M059J (cell line): ENCODE measurements at regions not wholly inside any gene's neighbourhood (a gene's known extent, or its start where the extent isn't known, plus 50 kb on each side); places are given as distances from the start of the nearest gene placed in this dataset.

Experiments used
- DNase-seq: peaks from one replicate; pipeline ENCODE4 v3.0.0-alpha.2; 2012; ENCODE audit warnings: low read depth

DNA sequence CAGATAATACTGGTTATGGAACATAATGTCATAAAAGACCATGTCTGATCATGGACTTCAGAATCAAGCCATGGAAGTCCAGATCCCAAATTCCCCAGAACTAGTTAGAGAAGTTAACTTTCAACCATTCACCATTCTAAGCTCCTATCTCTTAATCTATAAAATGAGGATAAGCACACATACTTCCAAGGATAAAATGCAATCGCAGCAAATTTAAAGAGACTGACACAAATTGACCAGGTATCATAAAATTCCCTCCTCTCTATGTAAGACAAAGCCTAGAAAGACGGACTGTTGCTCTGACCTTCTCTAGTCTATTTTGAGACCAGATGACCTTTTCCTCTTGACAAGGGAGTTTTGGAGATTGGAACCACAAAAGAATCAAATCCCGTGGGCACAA is 426.7 kb downstream of the PLPP3 start:
- DNase-seq = no peak

GRCh38 chr1:56151402-56151801 is 428.0 kb downstream of the PLPP3 start:
- no peak for DNase-seq

DNA sequence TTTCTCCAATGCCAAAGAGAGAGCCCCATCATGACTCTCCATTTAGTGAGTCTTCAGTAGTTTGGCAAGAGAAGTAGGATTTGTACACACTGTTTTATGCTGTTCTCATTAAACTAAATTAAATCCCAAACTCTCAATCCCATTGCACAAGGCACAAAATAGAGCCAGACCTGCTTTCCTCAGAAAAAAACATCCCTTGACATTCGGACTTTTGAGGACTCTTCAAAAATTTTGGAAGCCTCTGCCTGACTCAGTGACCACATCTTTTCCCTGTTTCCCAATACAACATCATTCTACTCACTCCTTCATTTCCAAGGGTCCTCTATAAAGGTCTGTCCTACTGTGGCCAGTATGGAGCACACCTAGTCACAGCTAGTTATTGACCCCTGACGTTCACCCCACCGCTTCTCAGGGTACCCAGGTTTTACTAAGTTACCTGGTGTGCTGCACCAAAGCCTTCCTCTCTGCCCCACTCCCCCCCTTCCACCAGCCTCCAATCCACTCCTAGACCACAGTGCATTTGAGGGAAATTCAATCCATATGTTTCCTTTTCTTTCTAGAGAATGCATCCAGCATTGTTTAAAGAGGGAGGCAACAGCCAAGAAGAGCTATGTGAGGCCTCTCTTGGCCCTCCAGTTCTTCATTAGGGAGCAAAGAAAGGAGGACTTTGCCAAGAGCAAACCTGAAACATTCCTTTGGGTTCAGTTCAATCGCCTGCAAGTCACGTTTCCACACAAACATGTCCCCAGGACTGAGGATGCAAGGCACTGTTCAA is 428.7 kb downstream of the PLPP3 start:
- no peak for DNase-seq

DNA sequence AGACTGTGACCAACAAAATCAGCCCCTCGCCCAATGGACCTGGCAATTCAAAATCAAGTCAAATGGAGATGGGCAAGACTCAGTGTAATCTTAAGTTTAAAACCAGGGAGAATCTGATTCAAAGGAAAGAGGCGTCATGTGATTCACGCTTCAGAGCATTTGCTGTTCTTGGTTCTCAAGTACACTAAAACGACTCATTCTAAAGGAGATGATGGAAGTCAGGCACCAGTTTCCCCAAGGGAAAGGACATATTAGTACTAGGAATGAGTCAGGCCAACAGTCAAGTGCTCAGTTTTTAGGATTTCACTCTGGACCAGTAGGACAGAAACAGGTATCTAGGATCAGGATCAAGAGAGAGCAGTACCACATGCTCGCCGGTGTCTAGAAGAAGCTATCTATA is 429.6 kb downstream of the PLPP3 start:
- DNase-seq = no peak

GRCh38 chr1:56148326-56149193 is 430.8 kb downstream of the PLPP3 start:
- no peak for DNase-seq

DNA sequence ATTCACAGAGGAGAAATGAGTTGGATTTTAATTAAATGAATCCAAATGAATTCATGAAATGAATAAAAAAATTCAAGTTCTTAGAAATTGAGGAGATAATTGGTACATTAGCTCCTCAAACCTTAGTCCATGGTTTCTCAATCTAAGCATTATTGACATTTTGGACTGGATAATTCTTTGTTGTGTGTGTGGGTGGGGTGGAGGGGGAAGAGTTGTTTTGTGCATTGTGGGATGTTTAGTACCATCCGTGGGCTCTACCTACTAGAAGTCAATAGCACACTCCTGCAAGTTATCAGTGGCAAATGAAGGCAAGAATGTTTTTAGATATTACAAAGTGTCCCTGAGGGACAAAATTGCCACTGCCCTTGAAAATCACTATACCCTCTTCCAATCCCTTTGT is 431.9 kb downstream of the PLPP3 start:
- no peak for DNase-seq

DNA sequence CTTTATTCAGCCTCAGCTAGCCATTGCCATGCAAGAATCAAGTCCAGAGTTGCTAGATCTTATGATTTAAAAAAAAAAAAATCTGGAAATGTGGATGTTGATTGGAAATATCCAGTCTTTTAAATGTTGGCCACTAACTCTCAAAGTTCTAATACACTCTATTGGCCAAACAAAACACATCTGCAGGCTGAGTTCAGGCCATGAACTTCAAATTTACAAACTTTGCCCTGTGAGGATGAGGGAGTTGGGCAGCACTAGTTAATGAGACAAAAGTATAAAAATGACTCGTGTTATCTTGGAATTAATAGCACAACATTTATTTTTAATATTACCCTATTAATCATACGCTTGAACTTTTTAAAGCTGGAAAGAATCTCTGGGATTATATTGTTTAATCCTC is 432.3 kb downstream of the PLPP3 start:
- no peak for DNase-seq

DNA sequence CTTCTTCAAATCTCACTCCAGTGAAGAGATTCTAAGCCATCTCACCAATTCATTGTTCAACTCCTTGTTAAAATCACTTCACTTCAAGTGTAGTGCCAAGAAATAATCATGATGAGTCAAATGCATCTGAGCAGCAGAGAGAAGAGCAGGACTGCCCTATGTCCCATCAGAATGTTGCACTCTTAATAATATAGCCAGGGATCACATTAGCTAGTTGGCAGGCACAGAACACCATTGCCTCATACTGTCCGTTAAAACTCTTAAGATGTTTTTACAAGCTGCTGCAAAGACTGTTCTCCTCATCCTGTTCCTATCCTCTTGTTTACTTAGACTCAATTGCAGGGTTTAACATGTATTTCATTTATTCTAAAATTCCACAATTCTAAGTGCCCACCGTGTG is 432.9 kb downstream of the PLPP3 start:
- no peak for DNase-seq

DNA sequence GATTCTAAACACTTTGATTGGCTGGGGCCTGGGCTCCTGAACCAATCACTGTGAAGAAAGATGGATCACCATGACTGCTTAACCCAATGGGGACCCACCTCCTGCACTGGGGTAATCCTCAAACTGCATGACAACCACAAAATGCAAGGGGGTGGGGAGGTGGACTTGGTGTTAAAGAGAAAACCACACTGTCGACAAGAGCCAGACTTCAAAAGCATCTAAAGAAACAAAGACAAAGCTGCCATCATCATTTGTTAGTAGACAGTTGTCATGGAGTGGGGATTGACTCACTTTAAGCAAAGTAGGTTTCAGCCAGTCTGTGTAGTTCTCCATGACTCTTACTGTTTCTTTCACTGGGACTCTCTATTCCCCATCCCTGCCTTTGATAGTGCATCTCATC is 433.8 kb downstream of the PLPP3 start:
- no peak for DNase-seq

DNA sequence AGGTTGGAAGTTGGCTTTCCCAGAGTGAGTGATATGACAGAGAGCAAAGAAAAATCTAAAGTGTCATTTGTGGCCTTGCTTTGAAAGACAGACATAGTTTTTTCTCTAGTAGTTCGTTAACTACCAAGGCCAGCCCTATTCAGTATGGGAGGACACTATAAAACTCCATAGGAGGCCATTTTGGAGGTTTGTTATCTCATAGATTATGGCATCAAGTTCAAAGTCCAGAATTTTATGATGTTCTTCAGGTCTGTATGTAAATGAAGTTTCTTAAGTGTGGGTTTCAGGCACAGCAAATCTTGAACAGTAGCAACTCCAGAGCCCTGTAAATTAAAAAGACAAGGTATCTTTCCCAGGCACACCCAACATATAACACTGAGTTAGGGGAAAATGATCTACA is 437.1 kb downstream of the PLPP3 start:
- no peak for DNase-seq

- peak; percentile 65 for DNase-seq
Observed at GRCh38 chr1:56139836-56140235, 439.5 kb downstream of the PLPP3 start.

DNA sequence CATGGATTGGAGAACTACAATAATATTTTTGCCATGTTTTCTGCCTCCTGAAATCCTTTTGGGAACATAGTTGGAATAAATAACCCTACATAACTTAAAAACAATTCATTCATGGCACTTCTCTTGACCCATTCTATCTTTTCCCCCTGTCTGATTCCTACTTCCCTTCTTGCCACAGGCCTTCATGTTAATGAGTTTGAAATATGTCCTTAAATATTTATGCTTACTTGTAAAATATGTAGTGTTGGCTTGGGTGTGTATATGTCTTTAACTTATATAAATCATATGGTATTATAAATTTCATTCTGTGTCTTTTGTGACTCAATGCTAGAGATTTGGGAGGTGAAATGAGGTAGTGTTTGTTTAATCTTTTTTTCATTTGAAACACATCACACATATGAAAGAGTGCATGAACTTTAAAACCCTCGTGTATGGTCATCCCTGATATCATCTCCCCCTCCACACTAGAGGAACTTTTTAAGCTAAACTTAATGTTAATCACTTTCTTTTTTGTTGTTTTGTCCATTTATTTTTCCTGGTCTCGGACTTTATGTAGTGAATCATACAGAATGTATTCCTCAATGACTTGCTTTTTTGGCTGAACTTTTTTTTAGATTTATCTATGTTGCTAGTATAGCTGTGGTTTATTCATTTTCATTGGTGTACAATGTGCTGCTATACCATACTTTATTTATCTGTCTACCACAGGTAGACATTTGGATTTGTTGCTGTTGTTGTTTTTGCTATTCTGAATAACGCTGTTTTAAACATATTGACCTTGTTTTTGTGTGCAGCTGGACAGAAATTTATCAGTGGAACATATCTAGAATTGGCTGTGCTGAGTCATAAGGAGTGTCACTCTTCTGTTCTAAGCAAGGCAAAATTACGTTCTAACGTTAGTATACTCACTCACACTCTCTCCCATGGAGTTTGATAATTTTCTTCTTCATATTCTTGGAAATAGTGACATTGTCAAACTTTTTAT is 441.6 kb downstream of the PLPP3 start:
- DNase-seq = peak; percentile 44

- no peak for DNase-seq
Observed at GRCh38 chr1:56137090-56137489, 442.3 kb downstream of the PLPP3 start.

- DNase-seq = no peak
Observed at GRCh38 chr1:56135864-56136147, 443.6 kb downstream of the PLPP3 start.

DNA sequence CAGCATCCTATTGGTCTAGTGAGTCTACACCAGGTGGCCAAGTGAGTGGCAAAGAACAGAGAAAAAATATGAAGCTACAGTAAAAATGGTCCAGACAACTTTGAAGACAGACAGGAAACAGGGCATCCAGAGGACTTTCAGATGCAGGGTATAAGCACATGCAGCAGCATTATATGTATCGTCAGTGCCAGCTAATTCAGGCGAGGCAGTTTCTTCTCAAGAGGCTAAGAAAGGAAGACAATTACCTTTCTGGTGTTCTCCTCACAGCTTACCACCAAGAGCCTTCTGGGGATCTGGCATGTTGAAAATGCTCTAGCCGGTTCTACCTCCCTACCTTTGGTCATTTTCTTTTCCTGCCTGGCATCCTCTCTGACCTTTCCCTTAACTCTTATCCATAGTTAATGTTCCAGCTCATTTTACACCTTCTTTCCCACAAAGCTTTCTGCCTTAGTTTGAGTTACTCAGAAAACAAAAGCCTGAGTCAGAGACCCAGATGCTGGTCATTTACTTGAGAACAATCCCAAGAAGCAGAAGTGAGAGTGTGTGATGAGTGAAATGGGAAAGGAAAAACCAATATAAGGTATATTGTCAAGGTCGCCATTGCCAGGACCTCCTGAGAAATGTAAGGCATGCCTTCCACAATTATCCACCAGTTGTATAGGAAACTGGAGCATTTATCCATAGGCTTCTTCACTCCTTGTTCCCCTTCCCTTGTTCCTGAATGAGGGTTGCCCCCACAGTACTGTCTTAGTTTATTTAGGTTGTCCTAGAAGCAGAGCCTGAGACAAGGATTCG is 444.1 kb downstream of the PLPP3 start:
- peak; percentile 33 for DNase-seq

- DNase-seq = no peak
Observed at GRCh38 chr1:56133522-56134472, 445.6 kb downstream of the PLPP3 start.

DNA sequence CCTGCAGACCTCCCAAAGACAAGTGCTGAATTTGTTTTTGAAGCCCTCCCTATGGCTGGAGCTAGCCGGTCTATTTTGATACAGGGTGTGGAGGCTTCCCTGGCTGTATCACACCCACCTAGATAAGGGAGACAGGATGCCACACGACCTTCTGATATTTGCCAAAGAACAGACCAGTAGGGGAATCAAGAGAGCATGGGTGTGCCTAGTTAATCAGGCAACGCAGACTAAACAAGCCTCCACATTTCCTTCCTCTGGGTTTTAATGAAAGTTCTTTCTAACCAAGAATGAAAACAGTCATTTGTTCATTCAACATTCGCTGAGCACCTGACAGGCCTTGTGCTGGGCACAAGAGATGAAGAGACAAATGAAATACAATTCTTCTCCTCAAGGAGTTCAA is 446.8 kb downstream of the PLPP3 start:
- no peak for DNase-seq

DNA sequence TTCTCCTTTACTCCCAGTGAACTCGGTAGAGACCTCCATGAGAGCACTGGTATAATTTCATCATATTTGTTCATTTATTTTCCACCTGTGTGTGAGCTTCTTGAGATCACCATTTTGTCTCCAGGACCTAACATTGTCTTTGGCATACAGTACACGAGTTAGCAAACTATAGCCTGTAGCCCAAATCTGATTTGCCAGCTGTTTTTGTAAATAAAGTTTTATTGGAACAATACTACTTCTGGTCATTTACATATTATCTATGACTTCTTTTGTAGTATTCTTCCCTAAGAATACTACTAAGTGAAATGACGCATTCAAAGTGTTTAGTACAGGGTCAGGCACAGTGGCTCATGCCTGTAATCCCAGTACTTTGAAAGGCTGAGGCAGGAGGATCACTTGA is 449.5 kb downstream of the PLPP3 start:
- DNase-seq = no peak

GRCh38 chr1:56125316-56125715 is 454.0 kb downstream of the PLPP3 start:
- no peak for DNase-seq

GRCh38 chr1:56123826-56124225 is 455.5 kb downstream of the PLPP3 start:
- no peak for DNase-seq
